ENCODE measurements at regions not wholly inside any gene's neighbourhood (a gene's known extent, or its start where the extent isn't known, plus 50 kb on each side); places are given as distances from the start of the nearest gene placed in this dataset.

- no peaks in the 10 kb centered on the region for H4K20me1 ChIP-seq (replicated peaks in 1 of 2; ENCODE audit: control insufficient read depth in 1 of 2, insufficient read depth in 2 of 2, low read length in 2 of 2)
- H3K36me3 ChIP-seq (ENCODE audit: control insufficient read depth in 2 of 4, insufficient read depth in 4 of 4, low read length in 3 of 4), result no peaks in the 10 kb centered on the region
- H3K4me2 ChIP-seq (ENCODE audit: insufficient read depth in 1 of 2, low read depth in 2 of 2, low read length in 2 of 2), result no peak overlapping the region
- H3K23ac ChIP-seq (ENCODE audit: insufficient read length), result no peak overlapping the region
- ChIA-PET CTCF (ENCODE audit: partially characterized antibody) (interaction anchor here (0.8 to 1.0 kb wide), 2 partner anchors 12 to 74 kb away, joined by 3 to 4 read pairs; no protein-coding TSS in a partner anchor), POLR2A (ENCODE audit: partially characterized antibody) (no interaction called here)
- no peak overlapping the region for H3K4me3 ChIP-seq (ENCODE audit: extremely low read depth in 1 of 4, insufficient read depth in 2 of 4, low read depth in 3 of 4, low read length in 4 of 4)
- peak overlapping the region; percentile 87 for H2AFZ ChIP-seq (ENCODE audit: low read length)
- H4K5ac ChIP-seq (ENCODE audit: insufficient read length, low read depth, low read length), result no peak overlapping the region
- no peak overlapping the region for H3K27ac ChIP-seq (ENCODE audit: low read depth, low read length)
- no peak overlapping the region for H3K9ac ChIP-seq (replicated peaks in 1 of 4; ENCODE audit: extremely low read depth in 1 of 4, low read depth in 3 of 4, low read length in 3 of 4)
- no peaks in the 10 kb centered on the region for H3K27me3 ChIP-seq (replicated peaks in 1 of 4; ENCODE audit: control insufficient read depth in 3 of 4, extremely low read depth in 1 of 4, insufficient read depth in 3 of 4, low read length in 3 of 4)
- no peaks in the 10 kb centered on the region for H3K79me2 ChIP-seq (ENCODE audit: control insufficient read depth in 1 of 2, insufficient read depth in 2 of 2, low read length in 2 of 2)
- no peak overlapping the region for H3K18ac ChIP-seq (ENCODE audit: extremely low read depth, low read length)
- H2BK5ac ChIP-seq (ENCODE audit: low read depth, low read length), result no peak overlapping the region
- H3K14ac ChIP-seq (ENCODE audit: insufficient read length), result no peak overlapping the region
- no peaks in the 10 kb centered on the region for H3K9me3 ChIP-seq (ENCODE audit: insufficient read depth in 2 of 2, low read depth in 1 of 2, low read length in 1 of 2)
- no peak overlapping the region for H3K4ac ChIP-seq (replicated peaks; ENCODE audit: insufficient read length, low read depth, low read length)
- H3K23me2 ChIP-seq (ENCODE audit: low read depth, low read length), result no peaks in the 10 kb centered on the region
- no peak overlapping the region for H4K91ac ChIP-seq (replicated peaks; ENCODE audit: insufficient read length, low read length)
- FAIRE-seq, result no peak
- 87% methylated on average over 6 of the region's 6 CpGs; no CpG with 5 or more reads in 1 of the 2 experiments for WGBS, 2 experiments (ENCODE audit: extremely low coverage in 1 of 2, insufficient coverage in 1 of 2, insufficient read length in 1 of 2, insufficient replicate concordance in 2 of 2, low coverage in 1 of 2, low lambda C conversion rate in 2 of 2, missing lambda C conversion rate in 1 of 2)
- TF ChIP-seq ASH2L (IDR thresholded peaks at IDR 0.05; ENCODE audit: low read length) (no peak), JUND (IDR thresholded peaks at IDR 0.05; ENCODE audit: low read length) (no peak), RFX5 (IDR thresholded peaks at IDR 0.05; ENCODE audit: borderline replicate concordance, low read depth, low read length) (no peak), POU5F1 (IDR thresholded peaks at IDR 0.05; ENCODE audit: low read depth, low read length) (no peak), PHF8 (conservative IDR thresholded peaks at IDR 0.05; ENCODE audit: low read depth, low read length) (no peak), RXRA (IDR thresholded peaks at IDR 0.05; ENCODE audit: insufficient read depth, low read depth, low read length) (no peak), SAP30 (IDR thresholded peaks at IDR 0.05; ENCODE audit: insufficient read depth, insufficient replicate concordance, low read length) (no peak), FOSL1 (IDR thresholded peaks at IDR 0.05; ENCODE audit: insufficient read depth, low read depth, low read length) (no peak), TBP (IDR thresholded peaks at IDR 0.05; ENCODE audit: low read depth, low read length) (no peak), CTBP2 (IDR thresholded peaks at IDR 0.05; ENCODE audit: borderline replicate concordance, insufficient read depth, insufficient read length, low read length) (no peak), CBX5 (IDR thresholded peaks at IDR 0.05; ENCODE audit: low read depth, low read length) (no peak), HDAC2 (IDR thresholded peaks at IDR 0.05; ENCODE audit: borderline replicate concordance in 1 of 2, low read depth in 2 of 2, low read length in 2 of 2) (no peak)
- no peak overlapping the region for H2AK5ac ChIP-seq (ENCODE audit: low read depth, low read length)
- no peak overlapping the region for H2BK15ac ChIP-seq (ENCODE audit: low read length)
- DNase-seq (ENCODE audit: low read depth in 1 of 2, low spot score in 2 of 2), result no peak
- H4K8ac ChIP-seq (ENCODE audit: extremely low read depth, insufficient read depth, low read length), result no peak overlapping the region
- H2BK20ac ChIP-seq (ENCODE audit: low read length), result no peak overlapping the region
- H3K56ac ChIP-seq (replicated peaks; ENCODE audit: insufficient read length, low read depth, low read length), result no peak overlapping the region
- H3K79me1 ChIP-seq (ENCODE audit: low read depth, low read length), result no peaks in the 10 kb centered on the region
- no peak overlapping the region for H2BK12ac ChIP-seq (ENCODE audit: low read depth, low read length)
- no peaks in the 10 kb centered on the region for H3K4me1 ChIP-seq (replicated peaks in 1 of 4; ENCODE audit: control insufficient read depth in 3 of 4, insufficient read depth in 4 of 4, low read length in 3 of 4)
- no peak overlapping the region for H2BK120ac ChIP-seq (replicated peaks; ENCODE audit: low read depth, low read length)
Observed at GRCh38 chr9:106111039-106111730, 416.8 kb downstream of the TMEM38B start.

Measured in H1 (cell line).